HepG2 (cell line): ENCODE measurements at regions not wholly inside any gene's neighbourhood (a gene's known extent, or its start where the extent isn't known, plus 50 kb on each side); places are given as distances from the start of the nearest gene placed in this dataset.

Source experiments
- MTA1 ChIP-seq: sonication (generic); formaldehyde crosslinking; IDR thresholded peaks from 2 replicates; pipeline ENCODE4 v1.4.0; 2020; ENCODE audit warnings: missing genetic modification reagents, mild to moderate bottlenecking, borderline replicate concordance
- POLR2A ChIP-seq, 2 experiments: IDR thresholded peaks; 2 replicates each; pipeline ENCODE4 v1.6.1; 2011; ENCODE audit warnings: low read depth in 2 of 2, low read length in 2 of 2, mild to moderate bottlenecking in 1 of 2, moderate library complexity in 1 of 2; ENCODE audit not compliant: insufficient read depth in 1 of 2
- RARG ChIP-seq: sonication (generic); formaldehyde crosslinking; IDR thresholded peaks from 2 replicates; pipeline ENCODE4 v1.4.0; 2020; ENCODE audit warnings: low read depth, mild to moderate bottlenecking, missing genetic modification reagents
- SAFB2 ChIP-seq: sonication (generic); formaldehyde crosslinking; IDR thresholded peaks from 2 replicates; pipeline ENCODE4 v1.5.1; 2020; ENCODE audit warnings: missing genetic modification reagents, low read depth, mild to moderate bottlenecking, borderline replicate concordance
- WIZ ChIP-seq: sonication (generic); formaldehyde crosslinking; IDR thresholded peaks from 2 replicates; pipeline ENCODE4 v1.5.1; 2020; ENCODE audit warnings: mild to moderate bottlenecking, missing genetic modification reagents
- YY1 ChIP-seq: IDR thresholded peaks from 2 replicates; pipeline ENCODE4 v1.6.1; 2011; ENCODE audit warnings: low read length, low read depth, moderate library complexity, mild to moderate bottlenecking; ENCODE audit not compliant: insufficient read depth, insufficient replicate concordance
- ZNF296 ChIP-seq: sonication (generic); formaldehyde crosslinking; conservative IDR thresholded peaks from 2 replicates; pipeline ENCODE4 v1.5.0; 2020; ENCODE audit warnings: mild to moderate bottlenecking, missing genetic modification reagents
- ZNF670 ChIP-seq: sonication (generic); formaldehyde crosslinking; IDR thresholded peaks from 2 replicates; pipeline ENCODE4 v1.8.0; 2022; ENCODE audit warnings: mild to moderate bottlenecking, missing genetic modification reagents, borderline replicate concordance
- TF ChIP-seq, protein P1 (sequence below): sonication (generic); formaldehyde crosslinking; IDR thresholded peaks from 2 replicates; pipeline ENCODE4 v1.4.0; 2020; ENCODE audit warnings: missing genetic modification reagents

GRCh38 chrY:21102507-21102906, 346.6 kb downstream of the RPS4Y2 start:
- TF ChIP-seq MTA1 (CRISPR knock-in tag) (no peak), WIZ (CRISPR knock-in tag) (no peak), YY1 (no peak), ZNF670 (CRISPR knock-in tag) (no peak), POLR2A (IDR thresholded peaks at IDR 0.05; ENCODE audit: insufficient read depth in 1 of 2, low read depth in 2 of 2, low read length in 2 of 2) (no peak), SAFB2 (no peak), RARG (no peak), ZNF296 (no peak)
- TF ChIP-seq, protein P1, sequence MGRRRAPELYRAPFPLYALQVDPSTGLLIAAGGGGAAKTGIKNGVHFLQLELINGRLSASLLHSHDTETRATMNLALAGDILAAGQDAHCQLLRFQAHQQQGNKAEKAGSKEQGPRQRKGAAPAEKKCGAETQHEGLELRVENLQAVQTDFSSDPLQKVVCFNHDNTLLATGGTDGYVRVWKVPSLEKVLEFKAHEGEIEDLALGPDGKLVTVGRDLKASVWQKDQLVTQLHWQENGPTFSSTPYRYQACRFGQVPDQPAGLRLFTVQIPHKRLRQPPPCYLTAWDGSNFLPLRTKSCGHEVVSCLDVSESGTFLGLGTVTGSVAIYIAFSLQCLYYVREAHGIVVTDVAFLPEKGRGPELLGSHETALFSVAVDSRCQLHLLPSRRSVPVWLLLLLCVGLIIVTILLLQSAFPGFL (CRISPR knock-in tag) = no peak
